Peyer's patch (tissue), 4 donors: ENCODE measurements at regions not wholly inside any gene's neighbourhood (a gene's known extent, or its start where the extent isn't known, plus 50 kb on each side); places are given as distances from the start of the nearest gene placed in this dataset.

Experiments used
- POLR2A ChIP-seq, 2 donors: fragments of 450-650 bp; IDR thresholded peaks; one replicate each; pipeline ENCODE4 v1.5.1; 2017; ENCODE audit warnings: antibody characterized with exemption in 2 of 2, mild to moderate bottlenecking in 2 of 2, moderate library complexity in 2 of 2
- TF ChIP-seq, protein P1 (sequence below), 6 experiments: fragments of 450-650 bp in 4 of 6; fragments of 200-600 bp in 2 of 6; sonication (generic) in 1 of 6; IDR thresholded peaks; one replicate each; pipeline ENCODE4 v1.5.1; 2017 to 2019; ENCODE audit warnings: antibody characterized with exemption in 6 of 6, mild to moderate bottlenecking in 3 of 6, moderate library complexity in 1 of 6

DNA sequence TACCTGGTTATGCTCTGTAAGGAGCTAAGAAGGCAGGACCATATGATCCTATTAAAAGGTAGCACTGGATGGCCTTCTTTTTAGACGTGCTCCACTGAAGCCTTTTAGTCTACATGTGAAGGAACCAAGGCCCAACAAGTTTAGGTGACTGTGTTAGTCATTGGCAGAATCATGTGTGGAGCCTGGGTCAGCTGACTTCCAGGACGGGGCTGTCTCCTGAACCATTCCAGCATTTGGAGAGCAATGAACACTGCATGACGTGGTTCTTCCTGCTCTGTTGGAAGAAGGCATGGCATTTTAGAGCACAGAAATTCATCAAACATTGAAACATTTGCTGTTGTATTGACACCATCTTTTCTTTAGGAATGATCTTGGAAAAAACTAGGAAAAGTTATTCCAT, 87.8 kb upstream of the TIAM2 start:
- TF ChIP-seq, protein P1, sequence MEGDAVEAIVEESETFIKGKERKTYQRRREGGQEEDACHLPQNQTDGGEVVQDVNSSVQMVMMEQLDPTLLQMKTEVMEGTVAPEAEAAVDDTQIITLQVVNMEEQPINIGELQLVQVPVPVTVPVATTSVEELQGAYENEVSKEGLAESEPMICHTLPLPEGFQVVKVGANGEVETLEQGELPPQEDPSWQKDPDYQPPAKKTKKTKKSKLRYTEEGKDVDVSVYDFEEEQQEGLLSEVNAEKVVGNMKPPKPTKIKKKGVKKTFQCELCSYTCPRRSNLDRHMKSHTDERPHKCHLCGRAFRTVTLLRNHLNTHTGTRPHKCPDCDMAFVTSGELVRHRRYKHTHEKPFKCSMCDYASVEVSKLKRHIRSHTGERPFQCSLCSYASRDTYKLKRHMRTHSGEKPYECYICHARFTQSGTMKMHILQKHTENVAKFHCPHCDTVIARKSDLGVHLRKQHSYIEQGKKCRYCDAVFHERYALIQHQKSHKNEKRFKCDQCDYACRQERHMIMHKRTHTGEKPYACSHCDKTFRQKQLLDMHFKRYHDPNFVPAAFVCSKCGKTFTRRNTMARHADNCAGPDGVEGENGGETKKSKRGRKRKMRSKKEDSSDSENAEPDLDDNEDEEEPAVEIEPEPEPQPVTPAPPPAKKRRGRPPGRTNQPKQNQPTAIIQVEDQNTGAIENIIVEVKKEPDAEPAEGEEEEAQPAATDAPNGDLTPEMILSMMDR (IDR thresholded peaks at IDR 0.05): no peak
- no peak for TF ChIP-seq POLR2A (IDR thresholded peaks at IDR 0.05)
